Thyroid gland (tissue), 4 donors: ENCODE measurements at regions not wholly inside any gene's neighbourhood (a gene's known extent, or its start where the extent isn't known, plus 50 kb on each side); places are given as distances from the start of the nearest gene placed in this dataset.

Experiments used
- DNase-seq, 2 donors: peaks; one replicate each; pipeline ENCODE4 v3.0.0-alpha.2; 2019
- H3K27ac ChIP-seq, 3 donors: fragments of 200-600 bp; sonication (generic); 1 replicate in 2 of 3; 2 replicates in 1 of 3; pipeline ENCODE4 v1.5.1; 2016 to 2019; ENCODE audit warnings: mild to moderate bottlenecking in 1 of 3, moderate library complexity in 1 of 3
- H3K27me3 ChIP-seq: fragments of 200-600 bp; sonication (generic); one replicate; pipeline ENCODE4 v1.5.1; 2019
- H3K36me3 ChIP-seq, 2 donors: fragments of 200-600 bp; sonication (generic); one replicate each; pipeline ENCODE4 v1.5.1; 2016 to 2019
- H3K4me1 ChIP-seq, 2 donors: fragments of 200-600 bp; sonication (generic); one replicate each; pipeline ENCODE4 v1.5.1; 2017 to 2019
- H3K4me3 ChIP-seq, 3 donors: fragments of 200-600 bp; sonication (generic); replicated peaks in 1 of 3; 1 replicate in 2 of 3; 2 replicates in 1 of 3; pipeline ENCODE4 v1.5.1; 2016; ENCODE audit warnings: mild to moderate bottlenecking in 1 of 3
- H3K9me3 ChIP-seq: fragments of 200-600 bp; sonication (generic); one replicate; pipeline ENCODE4 v1.5.1; 2017
- POLR2A ChIP-seq, 2 donors: fragments of 450-650 bp; IDR thresholded peaks; one replicate each; pipeline ENCODE4 v1.6.1; 2017; ENCODE audit warnings: antibody characterized with exemption in 2 of 2, mild to moderate bottlenecking in 2 of 2, moderate library complexity in 1 of 2
- WGBS, 2 donors: methylation state at CpG; one replicate each; pipeline ENCODE4 v1.1.5; 2017; 5-methylcytosine and 5-hydroxymethylcytosine counted together
- intact Hi-C: fragments of 100-400 bp; cut with DNase I; formaldehyde crosslinking; loops from one replicate; pipeline ENCODE4 v1.15.1; 2023
- TF ChIP-seq, protein P1 (sequence below), 6 experiments: fragments of 200-600 bp in 3 of 6; fragments of 450-650 bp in 3 of 6; sonication (generic) in 3 of 6; IDR thresholded peaks; one replicate each; pipeline ENCODE4 v1.5.1; 2016 to 2019; ENCODE audit warnings: antibody characterized with exemption in 6 of 6, mild to moderate bottlenecking in 2 of 6, inconsistent platforms in 1 of 6, moderate library complexity in 1 of 6

GRCh38 chr7:89798599-89798996 lies 355.7 kb upstream of the STEAP1 start:
- no CpG with 5 or more reads among the region's 2 CpGs for WGBS, 2 donors
- H3K4me1 ChIP-seq, result no peaks in the 10 kb centered on the region
- H3K27me3 ChIP-seq, result no peaks in the 10 kb centered on the region
- no peak overlapping the region for H3K4me3 ChIP-seq
- no peaks in the 10 kb centered on the region for H3K36me3 ChIP-seq
- no peaks in the 10 kb centered on the region for H3K9me3 ChIP-seq
- intact Hi-C loops, result no loop called here
- TF ChIP-seq, protein P1, sequence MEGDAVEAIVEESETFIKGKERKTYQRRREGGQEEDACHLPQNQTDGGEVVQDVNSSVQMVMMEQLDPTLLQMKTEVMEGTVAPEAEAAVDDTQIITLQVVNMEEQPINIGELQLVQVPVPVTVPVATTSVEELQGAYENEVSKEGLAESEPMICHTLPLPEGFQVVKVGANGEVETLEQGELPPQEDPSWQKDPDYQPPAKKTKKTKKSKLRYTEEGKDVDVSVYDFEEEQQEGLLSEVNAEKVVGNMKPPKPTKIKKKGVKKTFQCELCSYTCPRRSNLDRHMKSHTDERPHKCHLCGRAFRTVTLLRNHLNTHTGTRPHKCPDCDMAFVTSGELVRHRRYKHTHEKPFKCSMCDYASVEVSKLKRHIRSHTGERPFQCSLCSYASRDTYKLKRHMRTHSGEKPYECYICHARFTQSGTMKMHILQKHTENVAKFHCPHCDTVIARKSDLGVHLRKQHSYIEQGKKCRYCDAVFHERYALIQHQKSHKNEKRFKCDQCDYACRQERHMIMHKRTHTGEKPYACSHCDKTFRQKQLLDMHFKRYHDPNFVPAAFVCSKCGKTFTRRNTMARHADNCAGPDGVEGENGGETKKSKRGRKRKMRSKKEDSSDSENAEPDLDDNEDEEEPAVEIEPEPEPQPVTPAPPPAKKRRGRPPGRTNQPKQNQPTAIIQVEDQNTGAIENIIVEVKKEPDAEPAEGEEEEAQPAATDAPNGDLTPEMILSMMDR (IDR thresholded peaks at IDR 0.05), result no peak
- H3K27ac ChIP-seq, result no peak overlapping the region
- no peak for DNase-seq

DNA sequence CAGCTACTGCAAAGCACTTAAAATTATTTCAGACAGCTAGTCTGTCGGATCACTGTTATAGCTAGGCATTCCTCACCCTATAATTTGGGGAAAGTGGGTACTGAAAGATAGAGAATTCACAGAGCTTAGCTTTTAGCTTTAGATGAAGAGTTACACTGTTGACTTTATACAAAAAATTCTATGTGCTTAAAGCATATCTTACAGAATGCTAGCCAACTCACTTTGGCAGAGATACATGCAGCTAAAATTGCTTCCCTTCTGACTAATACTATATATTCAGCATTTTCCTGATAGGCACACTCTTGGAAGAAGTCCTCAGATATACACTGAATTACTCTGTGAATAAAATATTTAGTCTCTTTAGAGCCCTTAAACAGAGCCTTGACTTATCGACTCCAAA lies 353.5 kb upstream of the STEAP1 start:
- Histone ChIP-seq H3K27ac (no peak overlapping the region), H3K36me3 (no peaks in the 10 kb centered on the region), H3K4me3 (no peak overlapping the region), H3K9me3 (no peaks in the 10 kb centered on the region), H3K4me1 (no peaks in the 10 kb centered on the region), H3K27me3 (no peaks in the 10 kb centered on the region)
- no peak for DNase-seq
- no peak for TF ChIP-seq POLR2A (IDR thresholded peaks at IDR 0.05)
- TF ChIP-seq, protein P1 (IDR thresholded peaks at IDR 0.05), result no peak
- intact Hi-C loops, result no loop called here
- 87 to 92% methylated on average over 2 of the region's 2 CpGs for WGBS, 2 donors

DNA sequence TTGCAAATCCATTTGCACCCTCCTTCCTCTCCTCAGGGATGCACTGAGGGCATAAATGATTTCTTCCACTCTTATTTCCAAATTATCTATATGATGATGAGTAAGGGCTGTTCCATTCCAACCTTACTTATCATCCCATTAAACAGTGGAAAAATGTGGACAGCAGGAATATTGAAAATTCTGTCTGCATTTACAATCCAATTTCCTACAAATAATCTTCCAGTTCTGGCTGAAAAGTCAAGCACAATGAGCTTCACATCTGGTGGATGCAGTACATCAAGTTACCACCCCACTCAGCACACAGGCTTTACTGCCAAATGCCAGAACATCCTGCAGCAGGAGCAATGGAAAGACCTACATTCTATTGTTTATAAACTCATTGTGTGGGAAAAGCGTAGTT lies 345.0 kb upstream of the STEAP1 start:
- intact Hi-C loops, result no loop called here
- Histone ChIP-seq H3K27ac (no peak overlapping the region), H3K36me3 (no peaks in the 10 kb centered on the region), H3K9me3 (no peaks in the 10 kb centered on the region), H3K4me1 (no peaks in the 10 kb centered on the region), H3K27me3 (no peaks in the 10 kb centered on the region), H3K4me3 (no peak overlapping the region)
- WGBS, 2 donors, result 78 to 92% methylated on average over 1 of the region's 1 CpG
- no peak for DNase-seq
- no peak for TF ChIP-seq POLR2A (IDR thresholded peaks at IDR 0.05)
- TF ChIP-seq, protein P1 (IDR thresholded peaks at IDR 0.05), result no peak

- DNase-seq, result no peak
- no peak for TF ChIP-seq POLR2A (IDR thresholded peaks at IDR 0.05)
- TF ChIP-seq, protein P1 (IDR thresholded peaks at IDR 0.05), result no peak
- no peaks in the 10 kb centered on the region for H3K9me3 ChIP-seq
- H3K27me3 ChIP-seq, result no peaks in the 10 kb centered on the region
- WGBS, 2 donors, result 80 to 94% methylated on average over 1 of the region's 1 CpG
- H3K4me3 ChIP-seq, result no peak overlapping the region
- intact Hi-C loops, result no loop called here
- H3K27ac ChIP-seq, result no peak overlapping the region
- no peaks in the 10 kb centered on the region for H3K36me3 ChIP-seq
- H3K4me1 ChIP-seq, result no peaks in the 10 kb centered on the region
Observed at GRCh38 chr7:89813081-89813480, 341.2 kb upstream of the STEAP1 start.

DNA sequence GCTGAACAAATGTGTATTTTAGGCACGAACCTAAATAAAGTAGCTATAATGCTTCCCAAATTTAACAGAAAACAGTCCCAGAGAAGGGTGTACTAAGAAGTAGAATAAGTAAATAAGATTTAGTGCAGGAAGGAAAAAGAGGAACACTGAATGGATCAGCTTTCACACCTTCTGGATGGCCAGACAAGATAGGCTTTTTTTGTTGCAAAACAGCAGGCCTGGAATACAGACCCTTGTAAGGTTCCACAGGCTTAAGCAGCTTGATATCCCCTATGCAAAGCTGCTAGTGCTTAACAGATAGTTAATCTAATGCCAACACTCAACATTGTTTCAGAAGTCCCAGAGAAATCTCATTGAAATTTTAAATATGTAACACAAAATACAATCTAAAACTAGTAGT lies 328.1 kb upstream of the STEAP1 start:
- no peak for DNase-seq
- TF ChIP-seq POLR2A (IDR thresholded peaks at IDR 0.05), result no peak
- Histone ChIP-seq H3K4me3 (no peak overlapping the region), H3K36me3 (no peaks in the 10 kb centered on the region), H3K27ac (no peak overlapping the region), H3K27me3 (no peaks in the 10 kb centered on the region), H3K4me1 (no peaks in the 10 kb centered on the region), H3K9me3 (no peaks in the 10 kb centered on the region)
- WGBS, 2 donors, result 87 to 88% methylated on average over 1 of the region's 1 CpG
- intact Hi-C loops, result no loop called here

- intact Hi-C loops, result no loop called here
- Histone ChIP-seq H3K4me3 (no peak overlapping the region), H3K36me3 (no peaks in the 10 kb centered on the region), H3K4me1 (no peaks in the 10 kb centered on the region), H3K9me3 (no peaks in the 10 kb centered on the region), H3K27me3 (no peaks in the 10 kb centered on the region), H3K27ac (no peak overlapping the region)
- no peak for DNase-seq
- TF ChIP-seq, protein P1 (IDR thresholded peaks at IDR 0.05), result no peak
- TF ChIP-seq POLR2A (IDR thresholded peaks at IDR 0.05), result no peak
Observed at GRCh38 chr7:89826557-89826956, 327.7 kb upstream of the STEAP1 start.
